ENCODE measurements at regions not wholly inside any gene's neighbourhood (a gene's known extent, or its start where the extent isn't known, plus 50 kb on each side); places are given as distances from the start of the nearest gene placed in this dataset.

DNA sequence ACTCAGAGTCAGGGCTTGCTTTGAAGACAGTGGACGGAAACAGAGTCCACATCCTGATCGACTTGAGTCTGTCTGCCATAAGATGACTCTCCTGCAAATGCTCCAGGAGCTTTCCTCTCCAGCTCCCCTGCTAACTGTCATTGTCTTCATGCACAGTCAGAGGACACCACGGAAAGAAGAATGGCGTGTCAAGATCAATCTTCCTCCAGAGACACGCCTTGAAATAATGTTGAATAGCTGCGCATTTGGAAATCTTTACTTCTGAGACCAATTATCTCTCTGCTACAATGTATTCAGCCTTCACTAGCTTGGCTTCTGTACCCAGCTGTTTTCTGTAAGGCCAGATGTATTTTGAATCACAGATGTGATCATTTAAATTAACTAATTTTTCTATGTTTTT, 457.2 kb downstream of the CDH2 start:
- H3K9me3 ChIP-seq (replicated peaks; ENCODE audit: control insufficient read depth, insufficient read depth, low read length), result no peaks in the 10 kb centered on the region
- no TSS peak for BruUV-seq (replicated peaks)
- H4K20me1 ChIP-seq (ENCODE audit: control insufficient read depth, insufficient read depth), result no peaks in the 10 kb centered on the region
- ChIA-PET CTCF (interaction anchor here (1.4 kb wide), 1 partner anchor 30 kb away, joined by 5 read pairs; no protein-coding TSS in a partner anchor), SMC1A (ENCODE audit: uncharacterized antibody, unreplicated experiment) (no interaction called here), POLR2A (no interaction called here), RAD21 (ENCODE audit: unreplicated experiment) (no interaction called here)
- no peak overlapping the region for H3K4me2 ChIP-seq (ENCODE audit: control insufficient read depth, insufficient read depth)
- H3K27me3 ChIP-seq (replicated peaks in 1 of 2; ENCODE audit: control insufficient read depth in 2 of 2, insufficient read depth in 2 of 2, low read length in 1 of 2), result no peaks in the 10 kb centered on the region
- ATAC-seq, result no peak
- DNase-seq (ENCODE audit: low read depth, low spot score), result no peak
- no peak overlapping the region for H3K9ac ChIP-seq (ENCODE audit: control insufficient read depth, insufficient read depth, low read length)
- in situ Hi-C loops (cut with MboI) (no loop called here), intact Hi-C loops (cut with micrococcal nuclease; ENCODE audit: unreplicated experiment) (loop anchor here (10.0 kb wide), 2 partner anchors 55 to 75 kb away; no protein-coding TSS in a partner anchor)
- 30% methylated on average over 6 of the region's 6 CpGs for WGBS (ENCODE audit: insufficient coverage, insufficient replicate concordance, low lambda C conversion rate, missing lambda C conversion rate)
- FAIRE-seq, result no peak
- no peak overlapping the region for H3K4me3 ChIP-seq
- no peak overlapping the region for H2AFZ ChIP-seq (ENCODE audit: control insufficient read depth, low read depth, low read length)
- no peaks in the 10 kb centered on the region for H3K79me2 ChIP-seq (ENCODE audit: control insufficient read depth, insufficient read depth, low read length)
- no peaks in the 10 kb centered on the region for H3K4me1 ChIP-seq (ENCODE audit: control insufficient read depth, insufficient read depth, low read length)
- H3K27ac ChIP-seq (ENCODE audit: control insufficient read depth, insufficient read depth), result no peak overlapping the region
- TF ChIP-seq MEF2B (IDR thresholded peaks at IDR 0.05; ENCODE audit: partially characterized antibody, poor library complexity, severe bottlenecking) (no peak), ZBTB40 (IDR thresholded peaks at IDR 0.05; ENCODE audit: borderline replicate concordance) (no peak), EGR1 (IDR thresholded peaks at IDR 0.05; ENCODE audit: borderline replicate concordance in 1 of 2, low read depth in 2 of 2, low read length in 2 of 2) (no peak), TCF7 (IDR thresholded peaks at IDR 0.05; ENCODE audit: borderline replicate concordance) (no peak), RAD21 (IDR thresholded peaks at IDR 0.05; ENCODE audit: insufficient read depth, low read depth, low read length) (no peak), KDM1A (IDR thresholded peaks at IDR 0.05; ENCODE audit: borderline replicate concordance) (no peak), ETV6 (conservative IDR thresholded peaks at IDR 0.05 in 1 of 2, IDR thresholded peaks at IDR 0.05 in 1 of 2; ENCODE audit: borderline replicate concordance in 1 of 2, low read depth in 1 of 2) (no peak), PAX5 (IDR thresholded peaks at IDR 0.05; ENCODE audit: borderline replicate concordance, low read depth, low read length) (no peak)
- no peaks in the 10 kb centered on the region for H3K36me3 ChIP-seq (ENCODE audit: control insufficient read depth in 2 of 2, insufficient read depth in 2 of 2, low read length in 1 of 2)

Measured in GM12878 (cell line).